ENCODE measurements at regions not wholly inside any gene's neighbourhood (a gene's known extent, or its start where the extent isn't known, plus 50 kb on each side); places are given as distances from the start of the nearest gene placed in this dataset.
"Not testable (repeated sequence)": the region's sequence is repeated elsewhere in the genome, so short reads cannot be mapped to it uniquely, and the experiment has no call there.

DNA sequence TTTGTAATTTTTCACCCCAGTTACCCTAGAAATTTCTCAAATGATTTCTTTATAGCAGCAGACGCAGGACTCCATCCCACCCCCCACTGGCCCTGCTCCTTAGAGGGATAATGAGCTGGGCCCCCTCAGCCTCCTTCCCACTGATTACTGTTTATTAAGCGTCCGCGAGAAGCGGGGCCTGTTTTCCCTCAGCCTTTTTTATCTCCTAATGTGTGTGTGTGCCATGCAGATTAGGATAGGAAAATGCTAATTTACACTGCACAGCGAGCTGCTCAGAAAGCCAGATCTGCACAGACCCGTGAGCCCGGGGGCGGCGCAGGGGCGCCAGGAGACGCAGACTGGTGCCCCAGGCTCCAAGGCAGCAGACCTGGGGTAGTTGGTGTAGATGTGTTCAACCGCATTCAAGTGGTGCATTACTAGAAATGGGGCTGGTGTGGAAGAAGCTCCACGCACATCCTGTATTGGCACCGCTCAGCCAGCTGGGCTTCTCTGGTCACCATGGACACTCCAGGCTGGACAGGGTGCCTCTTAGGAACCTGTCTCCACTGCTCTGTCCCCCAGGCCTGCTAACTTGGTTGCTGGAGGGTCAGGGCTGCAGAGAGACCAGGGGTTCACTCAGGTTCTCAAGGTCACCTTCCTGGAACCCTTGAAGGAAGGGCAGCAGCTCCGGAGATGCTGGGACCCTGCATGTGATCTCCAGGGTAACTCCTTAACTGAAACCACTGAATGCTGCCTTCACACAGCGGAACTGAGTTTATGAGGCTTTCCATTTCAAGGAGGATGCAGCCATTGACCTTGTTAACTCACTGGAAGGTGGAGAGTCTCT is 256.3 kb downstream of the ERMARD start:
- no peak for DNase-seq

DNA sequence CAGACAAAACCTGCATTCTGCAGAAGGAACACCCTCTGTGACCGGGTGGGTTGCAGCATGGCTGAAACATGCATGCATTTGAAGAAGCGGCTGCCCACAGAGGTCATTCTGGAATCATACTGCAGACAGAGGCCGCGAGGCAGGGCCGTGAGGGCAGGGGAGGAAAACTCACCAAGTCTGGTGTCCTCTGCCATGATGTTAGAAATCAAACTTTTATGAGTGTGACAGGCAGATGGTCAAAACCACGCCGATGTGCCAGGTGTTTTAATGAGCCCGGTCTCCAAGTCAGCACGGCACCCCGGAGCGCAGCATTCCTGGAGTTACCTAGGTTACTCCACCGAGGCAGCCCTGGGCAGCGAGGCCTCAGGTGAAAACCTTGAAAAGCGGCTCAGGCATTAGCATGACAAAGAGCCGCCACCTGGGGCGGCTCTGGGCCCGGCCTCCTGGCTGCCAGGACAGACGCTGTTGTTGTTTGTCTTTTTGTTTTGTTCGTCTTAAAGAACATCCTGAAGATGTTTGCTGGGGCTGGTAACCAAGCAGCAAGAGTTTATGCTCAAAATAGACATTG is 255.6 kb downstream of the ERMARD start:
- DNase-seq: no peak

- no peak for DNase-seq
Measured at GRCh38 chr6:170006071-170006899, 254.9 kb downstream of the ERMARD start.

GRCh38 chr6:170005665-170006064 is 254.2 kb downstream of the ERMARD start:
- peak; percentile 63 to 87 (median 74) for DNase-seq

- no peak for DNase-seq
Measured at GRCh38 chr6:170004585-170005210, 253.3 kb downstream of the ERMARD start.

DNA sequence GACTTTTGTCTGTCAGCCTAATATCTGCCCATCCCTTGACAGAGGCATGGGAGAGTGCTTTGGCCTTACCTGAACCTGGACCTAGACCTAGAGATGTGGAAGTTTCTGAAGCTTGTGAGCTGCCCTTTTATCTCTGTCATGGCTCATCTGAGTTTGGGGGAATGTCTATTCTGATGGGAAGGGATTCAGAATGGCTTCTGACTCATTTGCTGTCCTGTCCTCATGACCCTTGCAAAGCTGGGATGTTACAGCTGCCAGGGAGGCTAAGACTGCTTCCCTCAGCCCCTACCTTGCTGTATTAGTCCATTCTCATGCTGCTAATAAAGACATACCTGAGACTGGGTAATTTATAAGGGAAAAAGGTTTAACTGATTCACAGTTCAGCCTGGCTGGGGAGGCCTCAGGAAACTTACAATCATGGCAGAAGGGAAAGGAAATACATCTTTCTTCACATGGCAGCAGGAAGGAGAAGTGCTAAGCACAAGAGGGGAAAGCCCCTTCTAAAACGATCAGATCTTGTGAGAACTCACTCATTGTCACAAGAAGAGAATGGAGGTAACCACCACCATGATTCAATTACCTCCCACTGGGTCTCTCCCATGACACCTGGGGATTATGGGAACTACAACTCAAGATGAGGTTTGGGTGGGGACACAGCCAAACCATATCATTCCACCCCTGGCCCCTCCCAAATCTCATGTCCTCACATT is 252.2 kb downstream of the ERMARD start:
- DNase-seq: peak in 1 of 4 experiments; percentile 61

- no peak for DNase-seq
Measured at GRCh38 chr6:170003027-170003426, 251.6 kb downstream of the ERMARD start.

DNA sequence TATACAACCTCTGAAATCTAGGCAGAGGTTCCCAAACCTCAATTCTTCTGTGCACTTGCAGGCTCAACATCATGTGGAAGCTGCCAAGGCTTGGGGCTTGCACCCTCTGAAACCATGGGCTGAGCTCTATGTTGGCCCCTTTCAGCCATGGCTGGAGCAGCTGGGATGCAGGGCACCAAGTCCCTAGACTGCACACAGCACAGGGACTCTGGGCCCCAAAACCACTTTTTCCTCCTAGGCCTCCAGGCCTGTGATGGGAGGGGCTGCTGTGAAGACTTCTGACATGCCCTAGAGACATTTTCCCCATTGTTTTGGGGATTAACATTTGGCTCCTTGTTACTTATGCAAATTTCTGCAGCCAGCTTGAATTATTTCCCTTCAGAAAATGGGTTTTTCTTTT is 250.4 kb downstream of the ERMARD start:
- not testable (repeated sequence) for DNase-seq

DNA sequence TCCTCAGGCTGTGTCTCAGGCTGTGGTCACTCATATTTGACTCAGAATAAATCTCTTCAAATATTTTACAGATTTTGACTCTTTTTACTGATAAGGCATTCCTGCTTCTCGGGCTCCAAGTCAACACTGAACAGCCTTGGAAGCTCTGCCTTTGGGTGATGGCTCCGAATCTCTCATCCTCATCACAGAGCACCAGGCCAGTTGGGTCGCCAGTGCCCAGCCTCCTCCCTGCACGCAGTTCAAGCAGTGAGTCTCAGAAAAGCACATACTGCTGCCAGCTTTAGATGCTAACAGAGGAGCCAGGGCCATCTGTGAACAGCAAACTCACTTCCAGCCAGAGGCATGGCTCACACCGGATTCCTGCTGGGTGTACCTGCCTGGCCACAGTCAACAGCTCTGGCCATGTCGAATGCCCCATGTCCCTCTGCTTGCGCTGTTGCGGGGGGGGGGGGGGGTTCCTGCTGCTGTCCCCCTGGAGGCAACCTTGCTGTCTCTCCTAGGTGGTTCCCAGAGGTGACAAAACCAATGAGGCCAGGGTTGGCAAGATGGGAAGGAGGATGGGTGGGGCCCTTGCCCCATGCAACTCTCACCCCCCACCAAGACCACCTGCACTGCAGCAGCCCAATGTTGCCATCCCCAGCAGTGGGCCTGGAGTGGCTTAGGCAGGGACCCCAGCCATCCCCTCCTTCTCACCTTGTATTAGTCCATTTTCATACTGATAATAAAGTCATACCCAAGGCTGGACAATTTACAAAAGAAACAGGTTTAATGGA is 248.8 kb downstream of the ERMARD start:
- no peak for DNase-seq

GRCh38 chr6:169999367-169999766 is 247.9 kb downstream of the ERMARD start:
- DNase-seq: no peak

- no peak for DNase-seq
Measured at GRCh38 chr6:169998457-169998856, 247.0 kb downstream of the ERMARD start.

- DNase-seq: peak; percentile 69 to 80 (median 72)
Measured at GRCh38 chr6:169997930-169998218, 246.5 kb downstream of the ERMARD start.

DNA sequence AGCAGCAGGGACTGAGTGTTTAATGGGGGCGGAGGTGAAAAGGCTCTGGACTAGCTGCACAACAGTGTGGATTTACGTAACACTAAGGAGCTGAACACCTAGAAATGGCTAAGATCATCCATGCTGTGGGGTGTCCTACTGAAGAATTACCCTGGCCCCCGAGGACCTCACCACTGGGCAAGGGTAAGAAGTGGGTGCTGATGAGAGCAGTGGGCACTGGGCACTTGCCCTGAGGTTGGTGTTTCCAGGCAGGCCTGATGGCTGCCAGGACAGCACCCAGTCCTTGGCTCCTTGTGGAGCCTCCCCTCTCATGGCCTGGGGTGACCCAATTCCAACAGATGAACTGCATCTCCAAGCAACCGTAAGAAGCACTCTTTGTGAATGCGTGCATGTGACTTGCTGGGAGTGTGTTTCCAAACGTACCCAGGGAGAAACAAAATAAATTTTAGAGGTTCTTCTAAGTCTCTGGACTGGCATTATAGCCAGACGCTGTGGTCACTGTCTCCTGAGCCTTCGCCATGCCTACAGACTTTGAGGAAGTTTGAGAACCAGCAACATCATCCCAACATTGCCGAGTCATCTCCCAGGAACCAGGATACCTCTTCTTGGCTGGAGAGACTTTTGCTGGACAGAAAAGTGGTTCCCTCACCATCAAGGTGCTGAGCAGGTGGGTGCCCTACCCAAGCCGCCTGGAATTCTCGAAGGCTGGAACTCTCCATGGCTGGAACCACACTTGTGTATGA is 245.9 kb downstream of the ERMARD start:
- peak; percentile 74 to 89 (median 78) for DNase-seq

DNA sequence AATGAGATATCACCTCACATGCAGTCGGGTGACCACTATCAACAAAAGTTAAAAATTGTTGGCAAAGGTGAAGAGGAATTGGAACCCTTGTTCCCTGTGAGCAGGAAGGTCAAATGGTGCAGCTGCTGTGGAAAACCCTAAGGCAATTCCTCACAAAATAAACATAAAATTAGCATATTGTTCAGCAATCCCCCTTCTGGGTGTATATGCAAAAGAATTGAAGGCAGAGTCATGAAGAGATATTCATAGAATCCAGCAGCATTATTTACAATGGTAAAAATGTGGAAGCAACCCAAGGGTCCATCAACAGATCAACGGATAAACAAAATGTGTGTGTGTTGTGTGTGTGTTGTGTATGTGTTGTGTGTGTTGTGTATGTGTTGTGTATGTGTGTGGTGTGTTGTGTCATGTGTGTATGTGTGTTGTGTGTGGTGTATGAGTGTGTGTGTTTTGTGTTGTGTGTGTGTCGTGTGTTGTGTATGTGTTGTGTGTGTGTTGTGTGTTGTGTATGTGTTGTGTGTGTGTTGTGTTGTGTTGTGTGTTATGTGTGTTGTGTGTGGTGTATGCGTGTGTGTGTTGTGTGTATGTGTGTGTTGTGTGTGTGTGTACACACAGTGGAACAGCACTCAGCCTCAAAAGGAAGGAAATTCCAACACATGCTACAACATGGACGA is 245.1 kb downstream of the ERMARD start:
- no peak for DNase-seq

GRCh38 chr6:169994739-169995138 is 243.3 kb downstream of the ERMARD start:
- DNase-seq: no peak

DNA sequence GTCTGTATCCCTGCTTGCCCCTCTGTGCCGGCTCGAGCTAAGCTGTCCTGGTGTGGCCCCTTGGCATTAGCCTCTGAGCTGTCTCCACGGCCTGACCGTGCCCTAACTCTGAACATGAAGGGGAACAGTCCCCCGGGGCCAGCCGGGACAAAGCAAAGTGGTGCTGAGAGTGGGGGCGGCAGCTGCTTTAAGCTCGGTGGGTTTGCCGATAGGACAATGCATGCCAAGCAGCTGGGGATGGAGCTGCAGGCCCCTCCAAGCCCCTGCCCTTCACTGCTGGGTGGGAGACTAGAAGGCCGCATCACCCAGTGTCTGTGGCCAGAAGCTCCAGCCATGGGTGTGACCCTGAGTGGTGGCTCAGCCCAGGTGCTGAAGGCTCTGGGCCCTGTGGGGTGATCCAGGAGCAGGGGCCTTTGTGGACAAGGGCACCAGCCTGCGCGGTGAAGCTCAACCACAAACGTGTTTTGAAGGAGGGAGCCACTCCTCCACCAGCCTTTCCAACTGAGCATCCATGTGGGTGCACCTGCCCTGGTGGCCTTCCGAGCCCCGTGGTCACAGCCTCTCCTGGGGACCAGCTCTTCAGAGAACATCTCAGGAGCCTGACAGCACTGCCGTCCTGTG is 242.5 kb downstream of the ERMARD start:
- DNase-seq: no peak

DNA sequence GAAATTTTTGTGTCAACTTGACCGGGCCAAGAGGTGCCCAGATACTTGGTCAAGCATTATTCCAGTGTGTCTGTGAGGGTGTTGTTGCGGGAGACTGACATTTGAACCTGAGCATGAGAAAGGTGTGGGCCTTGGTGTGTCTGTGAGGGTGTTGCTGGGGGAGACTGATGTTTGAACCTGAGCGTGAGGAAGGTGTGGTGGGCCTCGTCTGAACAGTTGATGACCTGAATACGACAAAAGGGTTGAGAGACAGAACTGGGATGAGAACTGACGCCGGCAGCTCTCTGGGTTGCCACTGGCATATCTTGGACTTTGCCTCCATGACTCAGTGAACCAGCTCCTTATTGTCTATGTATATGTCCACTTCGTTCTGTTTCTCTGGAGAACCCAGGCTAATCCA is 240.5 kb downstream of the ERMARD start:
- DNase-seq: no peak

DNA sequence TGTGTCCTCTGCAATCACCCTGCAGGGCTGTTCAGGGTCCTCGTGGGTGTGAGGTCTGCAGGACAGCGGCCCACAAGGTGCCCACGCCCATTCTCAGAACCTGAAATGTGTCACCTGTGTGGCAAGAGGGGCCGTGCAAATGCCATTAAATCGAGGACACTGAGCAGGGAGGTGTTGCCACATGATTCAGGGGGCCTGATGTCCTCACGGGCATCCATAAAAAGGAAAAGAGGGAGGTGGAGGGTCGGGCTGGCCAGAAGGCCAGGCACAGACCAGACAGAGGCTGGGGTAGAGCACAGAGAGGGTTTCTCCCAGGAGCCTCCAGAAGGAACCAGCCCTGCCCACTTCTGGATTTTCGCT is 239.6 kb downstream of the ERMARD start:
- DNase-seq: no peak

- DNase-seq: peak; percentile 91 to 97 (median 93)
Measured at GRCh38 chr6:169990095-169991030, 238.9 kb downstream of the ERMARD start.

All from suppressor macrophage (primary cell).